Progenitor cell of endocrine pancreas (in vitro differentiated cells): ENCODE measurements at regions not wholly inside any gene's neighbourhood (a gene's known extent, or its start where the extent isn't known, plus 50 kb on each side); places are given as distances from the start of the nearest gene placed in this dataset.
"Not testable (repeated sequence)": the region's sequence is repeated elsewhere in the genome, so short reads cannot be mapped to it uniquely, and the experiment has no call there.

Experiments used
- DNase-seq: peaks from one replicate; pipeline ENCODE4 v3.0.0; 2021; ENCODE audit warnings: low spot score; ENCODE audit not compliant: unreplicated experiment
- H3K27ac Mint-ChIP-seq: 2 replicates; pipeline ENCODE4 v1.8.0; 2021; ENCODE audit warnings: mild to moderate bottlenecking, moderate library complexity, mixed read lengths
- H3K27me3 Mint-ChIP-seq: 2 replicates; pipeline ENCODE4 v1.8.0; 2021; ENCODE audit warnings: mixed read lengths
- H3K36me3 Mint-ChIP-seq: 2 replicates; pipeline ENCODE4 v1.8.0; 2022; ENCODE audit warnings: mixed read lengths; ENCODE audit not compliant: insufficient read depth
- H3K4me1 Mint-ChIP-seq: 2 replicates; pipeline ENCODE4 v1.8.0; 2021; ENCODE audit warnings: low read depth, mixed read lengths
- H3K4me3 Mint-ChIP-seq: 2 replicates; pipeline ENCODE4 v1.8.0; 2021; ENCODE audit warnings: low read depth, mild to moderate bottlenecking, moderate library complexity, mixed read lengths
- H3K9me3 Mint-ChIP-seq: 2 replicates; pipeline ENCODE4 v1.8.0; 2021; ENCODE audit warnings: low read depth, mixed read lengths
- TF ChIP-seq, protein P1 (sequence below): fragments of 200-600 bp; sonication (generic); IDR thresholded peaks from one replicate; pipeline ENCODE4 v1.5.0; 2021; ENCODE audit warnings: antibody characterized with exemption, mild to moderate bottlenecking; ENCODE audit not compliant: unreplicated experiment

DNA sequence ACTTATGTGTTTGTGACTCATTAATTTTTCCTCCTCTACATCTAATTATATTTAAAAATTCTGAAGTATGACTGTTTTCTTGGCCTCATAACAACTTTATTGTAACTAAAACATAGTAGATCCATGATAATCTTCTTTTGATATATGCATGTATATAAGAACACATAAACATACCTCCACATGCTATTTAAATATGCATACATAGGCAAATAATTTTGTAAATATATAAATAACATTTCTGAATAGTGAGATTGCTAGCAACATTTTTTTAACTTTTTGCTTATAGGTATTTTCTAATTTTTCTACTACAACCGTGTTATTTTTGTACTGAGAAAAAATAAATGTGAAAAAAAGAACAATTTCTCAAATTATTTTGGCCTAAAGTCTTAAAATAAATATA lies 627.6 kb downstream of the HTR1B start:
- Mint-ChIP-seq H3K27me3 (no peaks in the 10 kb centered on the region), H3K27ac (no peak overlapping the region), H3K36me3 (no peaks in the 10 kb centered on the region), H3K4me3 (no peak overlapping the region), H3K9me3 (no peaks in the 10 kb centered on the region), H3K4me1 (no peaks in the 10 kb centered on the region)
- TF ChIP-seq, protein P1, sequence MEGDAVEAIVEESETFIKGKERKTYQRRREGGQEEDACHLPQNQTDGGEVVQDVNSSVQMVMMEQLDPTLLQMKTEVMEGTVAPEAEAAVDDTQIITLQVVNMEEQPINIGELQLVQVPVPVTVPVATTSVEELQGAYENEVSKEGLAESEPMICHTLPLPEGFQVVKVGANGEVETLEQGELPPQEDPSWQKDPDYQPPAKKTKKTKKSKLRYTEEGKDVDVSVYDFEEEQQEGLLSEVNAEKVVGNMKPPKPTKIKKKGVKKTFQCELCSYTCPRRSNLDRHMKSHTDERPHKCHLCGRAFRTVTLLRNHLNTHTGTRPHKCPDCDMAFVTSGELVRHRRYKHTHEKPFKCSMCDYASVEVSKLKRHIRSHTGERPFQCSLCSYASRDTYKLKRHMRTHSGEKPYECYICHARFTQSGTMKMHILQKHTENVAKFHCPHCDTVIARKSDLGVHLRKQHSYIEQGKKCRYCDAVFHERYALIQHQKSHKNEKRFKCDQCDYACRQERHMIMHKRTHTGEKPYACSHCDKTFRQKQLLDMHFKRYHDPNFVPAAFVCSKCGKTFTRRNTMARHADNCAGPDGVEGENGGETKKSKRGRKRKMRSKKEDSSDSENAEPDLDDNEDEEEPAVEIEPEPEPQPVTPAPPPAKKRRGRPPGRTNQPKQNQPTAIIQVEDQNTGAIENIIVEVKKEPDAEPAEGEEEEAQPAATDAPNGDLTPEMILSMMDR = no peak
- no peak for DNase-seq

DNA sequence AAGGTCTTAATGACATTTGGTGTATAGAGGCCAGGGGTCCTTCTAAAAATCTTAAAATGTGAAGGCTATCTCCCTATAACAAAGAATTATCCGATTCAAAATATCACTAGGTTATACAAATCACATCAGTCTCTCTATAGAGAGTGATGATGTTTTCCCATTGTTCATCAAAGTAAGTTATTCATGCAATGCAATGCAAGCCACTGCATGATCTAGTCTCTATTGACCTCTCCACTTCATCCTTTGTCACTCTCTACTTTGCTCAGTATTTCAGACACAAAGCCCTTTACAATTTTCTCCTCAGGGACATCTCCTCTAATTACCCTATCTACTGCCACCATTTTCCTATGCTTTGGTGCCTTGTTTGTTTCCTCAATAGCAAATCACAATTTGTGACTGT lies 628.0 kb downstream of the HTR1B start:
- TF ChIP-seq, protein P1 = no peak
- no peaks in the 10 kb centered on the region for H3K27me3 Mint-ChIP-seq
- H3K4me1 Mint-ChIP-seq = no peaks in the 10 kb centered on the region
- DNase-seq = no peak
- H3K27ac Mint-ChIP-seq = no peak overlapping the region
- H3K9me3 Mint-ChIP-seq = no peaks in the 10 kb centered on the region
- H3K4me3 Mint-ChIP-seq = no peak overlapping the region
- H3K36me3 Mint-ChIP-seq = no peaks in the 10 kb centered on the region

DNA sequence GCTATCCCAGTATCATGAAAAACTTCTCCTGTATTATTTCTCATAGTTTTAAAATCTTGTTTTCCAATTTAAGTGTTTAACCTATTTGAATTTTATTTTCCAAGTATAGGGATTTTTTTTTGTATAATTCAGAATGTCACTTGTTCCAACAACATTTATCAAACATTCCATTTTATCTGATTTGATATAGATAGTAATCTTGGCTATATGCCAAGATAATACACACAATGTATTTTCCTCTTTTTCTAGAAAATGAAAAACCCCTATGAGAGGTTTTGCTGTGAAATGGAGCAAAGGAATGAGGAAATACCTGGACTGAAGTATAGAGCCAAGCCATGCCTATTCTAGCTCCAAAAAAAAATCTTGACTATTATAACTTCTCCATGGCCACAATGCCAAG lies 628.9 kb downstream of the HTR1B start:
- H3K4me1 Mint-ChIP-seq = no peaks in the 10 kb centered on the region
- no peak for DNase-seq
- H3K9me3 Mint-ChIP-seq = no peaks in the 10 kb centered on the region
- H3K36me3 Mint-ChIP-seq = no peaks in the 10 kb centered on the region
- no peak overlapping the region for H3K4me3 Mint-ChIP-seq
- no peak overlapping the region for H3K27ac Mint-ChIP-seq
- TF ChIP-seq, protein P1 = no peak
- no peaks in the 10 kb centered on the region for H3K27me3 Mint-ChIP-seq

DNA sequence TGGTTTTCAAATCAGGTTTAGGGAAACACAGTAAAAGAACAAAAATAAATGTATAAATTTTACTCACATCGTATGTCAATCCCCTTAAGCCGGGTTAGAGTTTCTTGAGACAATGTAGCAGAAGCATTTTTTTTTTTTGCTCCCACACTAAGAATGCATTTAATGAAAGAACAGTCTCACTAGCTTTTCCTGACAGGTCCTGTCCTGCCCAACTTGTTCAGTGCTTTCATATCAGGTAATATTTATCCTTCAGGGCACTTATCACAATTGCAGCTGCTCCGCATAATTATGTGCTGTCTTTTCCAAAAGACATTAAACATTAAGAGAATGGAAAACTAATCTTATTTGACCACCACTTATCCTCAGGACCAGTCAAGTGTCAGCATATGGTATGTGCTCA lies 632.0 kb downstream of the HTR1B start:
- TF ChIP-seq, protein P1 = no peak
- no peak for DNase-seq
- Mint-ChIP-seq H3K4me3 (no peak overlapping the region), H3K27me3 (no peaks in the 10 kb centered on the region), H3K4me1 (no peaks in the 10 kb centered on the region), H3K36me3 (no peaks in the 10 kb centered on the region), H3K27ac (no peak overlapping the region), H3K9me3 (peaks cover 9% of the 10 kb centered on the region)

DNA sequence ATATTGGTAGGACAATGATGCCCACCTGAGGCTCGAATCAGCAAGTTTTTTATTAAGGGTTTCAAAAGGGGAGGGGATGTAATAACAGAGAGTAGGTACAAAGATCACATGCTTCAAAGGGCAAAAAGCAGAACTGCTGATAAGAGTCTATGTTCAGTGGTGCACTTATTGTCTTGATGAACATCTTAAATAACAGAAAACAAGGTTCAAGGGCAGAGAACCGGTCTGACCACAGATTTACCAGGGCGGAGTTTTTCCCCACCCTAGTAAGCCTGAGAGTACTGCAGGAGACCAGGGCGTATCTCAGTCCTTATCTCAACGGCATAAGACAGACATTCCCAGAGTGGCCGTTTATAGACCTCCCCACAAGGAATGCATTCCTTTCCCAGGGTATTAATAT lies 639.7 kb downstream of the HTR1B start:
- not testable (repeated sequence) for H3K36me3 Mint-ChIP-seq, H3K4me1 Mint-ChIP-seq, H3K27me3 Mint-ChIP-seq, H3K4me3 Mint-ChIP-seq, H3K27ac Mint-ChIP-seq, DNase-seq
- peaks cover 35% of the 10 kb centered on the region for H3K9me3 Mint-ChIP-seq

DNA sequence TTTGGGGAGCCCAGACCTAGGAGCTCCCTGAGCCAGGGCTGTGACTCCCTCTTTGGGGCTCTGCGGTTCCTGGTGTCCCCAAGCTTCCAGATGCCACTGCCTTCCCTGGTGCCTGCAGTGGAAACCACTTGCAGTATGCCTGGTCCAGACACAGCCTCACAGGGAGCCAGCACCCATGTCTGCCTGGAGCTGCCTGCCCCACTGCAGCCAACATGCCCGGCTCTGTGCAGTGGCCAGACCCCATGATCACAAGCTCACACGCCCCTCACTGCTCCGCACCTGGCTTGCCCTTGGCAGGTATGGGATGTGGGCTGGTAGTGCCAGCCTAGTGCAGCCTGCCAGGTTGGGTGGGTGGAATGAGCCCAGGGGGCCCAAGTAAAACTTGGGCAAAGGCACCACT lies 644.8 kb downstream of the HTR1B start:
- no peak for DNase-seq
- Mint-ChIP-seq H3K36me3 (no peaks in the 10 kb centered on the region), H3K27me3 (no peaks in the 10 kb centered on the region), H3K4me1 (peaks cover 6% of the 10 kb centered on the region), H3K4me3 (no peak overlapping the region), H3K9me3 (peaks cover 11% of the 10 kb centered on the region), H3K27ac (no peak overlapping the region)
- TF ChIP-seq, protein P1 = no peak
